Breast epithelium (tissue), 3 donors: ENCODE measurements at regions not wholly inside any gene's neighbourhood (a gene's known extent, or its start where the extent isn't known, plus 50 kb on each side); places are given as distances from the start of the nearest gene placed in this dataset.
A peak's percentile ranks its signal among the peaks of the same experiment; 100 is the strongest.

ENCODE experiments used
- CTCF ChIP-seq, 3 donors: fragments of 450-650 bp; IDR thresholded peaks; one replicate each; pipeline ENCODE4 v1.5.1; 2016 to 2017; ENCODE audit warnings: antibody characterized with exemption in 3 of 3, mild to moderate bottlenecking in 3 of 3, moderate library complexity in 3 of 3
- POLR2A ChIP-seq: fragments of 450-650 bp; IDR thresholded peaks from one replicate; pipeline ENCODE4 v1.6.1; 2016; ENCODE audit warnings: antibody characterized with exemption, mild to moderate bottlenecking, moderate library complexity
- POLR2AphosphoS5 ChIP-seq, 3 donors: sonication (generic); formaldehyde crosslinking; IDR thresholded peaks; one replicate each; pipeline ENCODE4 v1.6.1; 2017; ENCODE audit warnings: antibody characterized with exemption in 3 of 3

- no peak for TF ChIP-seq CTCF (IDR thresholded peaks at IDR 0.05)
- no peak for TF ChIP-seq POLR2A
- peak in 2 of 3 donors; percentile 18 to 49 for TF ChIP-seq POLR2AphosphoS5 (IDR thresholded peaks at IDR 0.05)
These were observed 57.3 kb upstream of the BCOR start for GRCh38 chrX:40154853-40155588.
